ENCODE measurements at regions not wholly inside any gene's neighbourhood (a gene's known extent, or its start where the extent isn't known, plus 50 kb on each side); places are given as distances from the start of the nearest gene placed in this dataset.
"Not testable (repeated sequence)": the region's sequence is repeated elsewhere in the genome, so short reads cannot be mapped to it uniquely, and the experiment has no call there.

DNA sequence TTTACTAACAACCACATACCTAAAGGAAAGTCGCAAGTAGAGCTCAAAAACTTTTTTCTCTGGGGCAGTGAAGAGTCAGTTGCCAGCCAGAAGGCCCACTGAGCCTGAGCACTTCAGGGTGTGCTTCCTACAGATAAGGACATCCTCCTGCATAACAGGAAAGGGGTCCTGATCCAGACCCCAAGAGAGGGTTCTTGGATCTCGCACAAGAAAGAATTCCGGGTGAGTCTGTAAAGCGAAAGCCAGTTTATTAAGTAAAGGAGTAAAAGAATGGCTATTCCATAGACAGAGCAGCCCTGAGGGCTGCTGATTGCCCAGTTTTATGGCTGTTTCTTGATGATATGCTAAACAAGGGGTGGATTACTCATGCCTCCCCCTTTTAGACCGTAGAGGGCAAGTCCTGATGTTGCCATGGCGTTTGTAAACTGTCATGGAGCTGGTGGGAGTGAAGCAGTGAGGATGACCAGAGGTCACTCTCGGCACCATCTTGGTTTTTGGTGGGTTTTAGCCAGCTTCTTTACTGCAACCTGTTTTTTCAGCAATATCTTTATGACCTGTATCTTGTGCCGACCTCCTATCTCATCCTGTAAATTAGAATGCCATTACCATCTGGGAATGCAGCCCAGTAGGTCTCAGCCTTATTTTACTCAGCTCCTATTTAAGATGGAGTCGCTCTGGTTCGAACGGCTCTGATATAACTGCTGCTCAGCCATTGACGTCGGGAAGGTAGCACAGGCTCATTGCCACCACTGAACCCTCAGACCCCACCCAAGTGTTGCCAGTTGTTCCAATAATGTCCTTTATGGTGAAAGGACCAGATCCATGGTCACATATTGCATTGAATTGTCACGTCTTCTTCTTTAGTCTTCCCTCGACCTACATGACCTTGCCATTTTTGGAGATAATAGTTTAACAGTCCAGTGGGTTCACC, 96.6 kb upstream of the ERRFI1 start:
- H3K27ac Mint-ChIP-seq: peak overlapping the region; percentile 98
- no peak overlapping the region for H3K4me3 Mint-ChIP-seq (ENCODE audit: low read depth)
- TF ChIP-seq, protein P1, sequence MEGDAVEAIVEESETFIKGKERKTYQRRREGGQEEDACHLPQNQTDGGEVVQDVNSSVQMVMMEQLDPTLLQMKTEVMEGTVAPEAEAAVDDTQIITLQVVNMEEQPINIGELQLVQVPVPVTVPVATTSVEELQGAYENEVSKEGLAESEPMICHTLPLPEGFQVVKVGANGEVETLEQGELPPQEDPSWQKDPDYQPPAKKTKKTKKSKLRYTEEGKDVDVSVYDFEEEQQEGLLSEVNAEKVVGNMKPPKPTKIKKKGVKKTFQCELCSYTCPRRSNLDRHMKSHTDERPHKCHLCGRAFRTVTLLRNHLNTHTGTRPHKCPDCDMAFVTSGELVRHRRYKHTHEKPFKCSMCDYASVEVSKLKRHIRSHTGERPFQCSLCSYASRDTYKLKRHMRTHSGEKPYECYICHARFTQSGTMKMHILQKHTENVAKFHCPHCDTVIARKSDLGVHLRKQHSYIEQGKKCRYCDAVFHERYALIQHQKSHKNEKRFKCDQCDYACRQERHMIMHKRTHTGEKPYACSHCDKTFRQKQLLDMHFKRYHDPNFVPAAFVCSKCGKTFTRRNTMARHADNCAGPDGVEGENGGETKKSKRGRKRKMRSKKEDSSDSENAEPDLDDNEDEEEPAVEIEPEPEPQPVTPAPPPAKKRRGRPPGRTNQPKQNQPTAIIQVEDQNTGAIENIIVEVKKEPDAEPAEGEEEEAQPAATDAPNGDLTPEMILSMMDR (IDR thresholded peaks at IDR 0.05; ENCODE audit: unreplicated experiment): no peak
- peaks cover 34% of the 10 kb centered on the region for H3K4me1 Mint-ChIP-seq (ENCODE audit: low read depth)
- no peaks in the 10 kb centered on the region for H3K27me3 Mint-ChIP-seq
- no peak for DNase-seq (ENCODE audit: low spot score, unreplicated experiment)
- H3K9me3 Mint-ChIP-seq (ENCODE audit: low read depth): peaks cover 18% of the 10 kb centered on the region
- peaks cover 11% of the 10 kb centered on the region for H3K36me3 Mint-ChIP-seq (ENCODE audit: insufficient read depth)

DNA sequence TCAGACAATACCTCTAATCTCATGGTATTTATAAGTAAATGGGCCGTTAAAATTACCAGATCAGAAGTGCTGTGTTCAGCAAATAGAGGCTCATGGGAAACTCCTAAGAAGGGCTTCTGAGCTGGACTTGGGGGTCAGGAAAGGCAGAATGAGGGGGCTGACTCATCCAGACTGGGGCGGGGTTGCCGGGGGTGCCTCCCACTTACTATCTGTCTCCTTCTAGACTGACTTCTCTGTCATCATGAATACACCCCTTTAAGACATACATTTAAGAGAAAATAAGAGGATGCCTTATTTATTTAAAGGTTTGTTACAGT, 96.0 kb upstream of the ERRFI1 start:
- peaks cover 11% of the 10 kb centered on the region for H3K36me3 Mint-ChIP-seq (ENCODE audit: insufficient read depth)
- TF ChIP-seq, protein P1 (IDR thresholded peaks at IDR 0.05; ENCODE audit: unreplicated experiment): no peak
- H3K4me3 Mint-ChIP-seq (ENCODE audit: low read depth): no peak overlapping the region
- H3K27ac Mint-ChIP-seq: peak overlapping the region; percentile 98
- no peaks in the 10 kb centered on the region for H3K27me3 Mint-ChIP-seq
- no peak for DNase-seq (ENCODE audit: low spot score, unreplicated experiment)
- peaks cover 36% of the 10 kb centered on the region for H3K4me1 Mint-ChIP-seq (ENCODE audit: low read depth)
- peaks cover 18% of the 10 kb centered on the region for H3K9me3 Mint-ChIP-seq (ENCODE audit: low read depth)

- DNase-seq (ENCODE audit: low spot score, unreplicated experiment): no peak
These were observed 95.4 kb upstream of the ERRFI1 start for GRCh38 chr1:8121261-8122159.

GRCh38 chr1:8120693-8121260, 94.7 kb upstream of the ERRFI1 start:
- H3K9me3 Mint-ChIP-seq (ENCODE audit: low read depth): peaks cover 17% of the 10 kb centered on the region
- H3K27me3 Mint-ChIP-seq: no peaks in the 10 kb centered on the region
- TF ChIP-seq, protein P1 (IDR thresholded peaks at IDR 0.05; ENCODE audit: unreplicated experiment): no peak
- DNase-seq (ENCODE audit: low spot score, unreplicated experiment): no peak
- no peak overlapping the region for H3K4me3 Mint-ChIP-seq (ENCODE audit: low read depth)
- H3K27ac Mint-ChIP-seq: peak overlapping the region; percentile 98
- peaks cover 10% of the 10 kb centered on the region for H3K36me3 Mint-ChIP-seq (ENCODE audit: insufficient read depth)
- peaks cover 43% of the 10 kb centered on the region for H3K4me1 Mint-ChIP-seq (ENCODE audit: low read depth)

More at GRCh38 chr1:8121261-8122159, 95.4 kb upstream of the ERRFI1 start:
- H3K9me3 Mint-ChIP-seq (ENCODE audit: low read depth): peaks cover 18% of the 10 kb centered on the region
- TF ChIP-seq, protein P1 (IDR thresholded peaks at IDR 0.05; ENCODE audit: unreplicated experiment): no peak
- peaks cover 41% of the 10 kb centered on the region for H3K4me1 Mint-ChIP-seq (ENCODE audit: low read depth)
- H3K36me3 Mint-ChIP-seq (ENCODE audit: insufficient read depth): peaks cover 11% of the 10 kb centered on the region
- H3K27me3 Mint-ChIP-seq: no peaks in the 10 kb centered on the region
- peak overlapping the region; percentile 98 for H3K27ac Mint-ChIP-seq
- H3K4me3 Mint-ChIP-seq (ENCODE audit: low read depth): no peak overlapping the region

DNA sequence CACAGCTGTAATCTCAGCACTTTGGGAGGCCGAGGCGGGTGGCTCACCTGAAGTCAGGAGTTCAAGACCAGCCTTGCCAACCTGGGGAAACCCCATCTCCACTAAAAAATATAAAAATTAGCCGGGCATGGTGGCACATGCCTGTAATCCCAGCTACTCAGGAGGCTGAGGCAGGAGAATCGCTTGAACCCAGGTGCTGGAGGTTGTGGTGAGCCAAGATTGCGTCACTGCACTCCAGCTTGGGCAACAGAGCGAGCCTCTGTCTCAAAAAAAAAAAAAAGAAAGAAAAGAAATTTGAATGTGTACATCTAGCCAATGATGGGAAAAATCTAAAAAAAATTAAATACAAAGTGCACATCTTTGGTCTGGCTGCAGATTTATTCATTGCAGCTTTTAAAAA, 92.6 kb upstream of the ERRFI1 start:
- DNase-seq (ENCODE audit: low spot score, unreplicated experiment); H3K36me3 Mint-ChIP-seq (ENCODE audit: insufficient read depth); H3K27ac Mint-ChIP-seq; H3K4me3 Mint-ChIP-seq (ENCODE audit: low read depth); H3K27me3 Mint-ChIP-seq; H3K9me3 Mint-ChIP-seq (ENCODE audit: low read depth): not testable (repeated sequence)
- H3K4me1 Mint-ChIP-seq (ENCODE audit: low read depth): peaks cover 48% of the 10 kb centered on the region
